ENCODE measurements at regions not wholly inside any gene's neighbourhood (a gene's known extent, or its start where the extent isn't known, plus 50 kb on each side); places are given as distances from the start of the nearest gene placed in this dataset.

DNA sequence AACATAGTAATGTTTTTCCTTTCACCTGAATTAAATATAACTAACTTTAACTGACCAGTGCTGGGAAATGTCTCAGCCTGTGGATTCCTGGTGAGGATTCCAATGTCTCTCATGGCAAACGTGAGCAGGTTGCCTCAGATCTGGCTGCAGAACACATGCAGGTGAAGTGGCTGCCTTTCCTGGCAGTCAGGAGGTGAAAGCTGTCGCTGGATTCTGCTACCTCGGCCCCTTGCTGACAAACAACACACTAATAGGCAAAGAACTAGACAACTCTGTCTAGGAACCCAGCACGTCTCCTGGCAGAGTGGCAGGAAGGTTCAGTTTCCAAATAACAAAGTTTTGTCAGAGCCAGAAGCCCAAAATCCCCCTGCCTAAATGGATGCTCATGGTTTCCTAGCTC is 400.8 kb upstream of the PPP2R3A start:
- TF ChIP-seq CTCF (IDR thresholded peaks at IDR 0.05; ENCODE audit: low read depth, low read length) (no peak), POLR2A (IDR thresholded peaks at IDR 0.05; ENCODE audit: extremely low read depth, insufficient read length) (no peak)
